ENCODE measurements at regions not wholly inside any gene's neighbourhood (a gene's known extent, or its start where the extent isn't known, plus 50 kb on each side); places are given as distances from the start of the nearest gene placed in this dataset.

- TF ChIP-seq ZHX1 (conservative IDR thresholded peaks at IDR 0.05; ENCODE audit: low read length), result no peak
Observed at GRCh38 chr15:70212963-70213315, 115.2 kb upstream of the TLE3 start (continued).

GRCh38 chr15:70212286-70212962 lies 114.7 kb upstream of the TLE3 start:
- ChIA-PET CTCF (ENCODE audit: low intra/inter-chr PET ratio) (no interaction called here), POLR2A (interaction anchor here (0.5 to 0.6 kb wide), 2 partner anchors 14 to 130 kb away, joined by 3 read pairs; no protein-coding TSS in a partner anchor)
- ATAC-seq, result no peak
- H3K4me2 ChIP-seq (ENCODE audit: insufficient read depth, low read length), result no peak overlapping the region
- no peak for TF ChIP-seq ZNF609 (CRISPR knock-in tag; IDR thresholded peaks at IDR 0.05; ENCODE audit: borderline replicate concordance)
- no peak for TF ChIP-seq PATZ1 (CRISPR knock-in tag; IDR thresholded peaks at IDR 0.05; ENCODE audit: borderline replicate concordance)
- no peak for TF ChIP-seq ZNF143 (CRISPR knock-in tag; IDR thresholded peaks at IDR 0.05)
- no peak for TF ChIP-seq HCFC1 (IDR thresholded peaks at IDR 0.05; ENCODE audit: low read depth, low read length)
- no peak for TF ChIP-seq POLR2AphosphoS2 (IDR thresholded peaks at IDR 0.05; ENCODE audit: low read length)
- TF ChIP-seq RUNX1 (IDR thresholded peaks at IDR 0.05; ENCODE audit: low read depth), result no peak
- no peak for TF ChIP-seq ZNF212 (CRISPR knock-in tag; IDR thresholded peaks at IDR 0.05)
- TF ChIP-seq, protein P1, sequence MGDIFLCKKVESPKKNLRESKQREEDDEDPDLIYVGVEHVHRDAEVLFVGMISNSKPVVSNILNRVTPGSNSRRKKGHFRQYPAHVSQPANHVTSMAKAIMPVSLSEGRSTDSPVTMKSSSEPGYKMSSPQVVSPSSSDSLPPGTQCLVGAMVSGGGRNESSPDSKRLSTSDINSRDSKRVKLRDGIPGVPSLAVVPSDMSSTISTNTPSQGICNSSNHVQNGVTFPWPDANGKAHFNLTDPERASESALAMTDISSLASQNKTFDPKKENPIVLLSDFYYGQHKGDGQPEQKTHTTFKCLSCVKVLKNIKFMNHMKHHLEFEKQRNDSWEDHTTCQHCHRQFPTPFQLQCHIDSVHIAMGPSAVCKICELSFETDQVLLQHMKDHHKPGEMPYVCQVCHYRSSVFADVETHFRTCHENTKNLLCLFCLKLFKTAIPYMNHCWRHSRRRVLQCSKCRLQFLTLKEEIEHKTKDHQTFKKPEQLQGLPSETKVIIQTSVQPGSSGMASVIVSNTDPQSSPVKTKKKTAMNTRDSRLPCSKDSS (IDR thresholded peaks at IDR 0.05; ENCODE audit: low read depth, partially characterized antibody), result no peak
- H3K27ac ChIP-seq (ENCODE audit: extremely low read depth, low read depth, low read length), result no peak overlapping the region
- H3K4me3 ChIP-seq, result no peak overlapping the region
- no TSS peak for BruUV-seq (replicated peaks)
- FAIRE-seq, result no peak
- no peaks in the 10 kb centered on the region for H3K36me3 ChIP-seq (ENCODE audit: control insufficient read depth, insufficient read depth, low read length)
- H3K27me3 ChIP-seq (ENCODE audit: control insufficient read depth in 2 of 2, insufficient read depth in 2 of 2, low read length in 2 of 2), result peaks cover 4 to 48% of the 10 kb centered on the region in 2 experiments; a peak in 4 of 5 replicates
- under 1% methylated on average over 18 of the region's 18 CpGs for WGBS (ENCODE audit: insufficient coverage, low coverage, missing lambda C conversion rate)
- no peak overlapping the region for H2AFZ ChIP-seq (ENCODE audit: low read depth, low read length)
- intact Hi-C loops (cut with micrococcal nuclease), result no loop called here
- no peaks in the 10 kb centered on the region for H3K9me3 ChIP-seq (replicated peaks; ENCODE audit: control insufficient read depth, insufficient read depth, low read depth, low read length)
- no peak overlapping the region for H3K9ac ChIP-seq (ENCODE audit: insufficient read depth in 1 of 2, low read depth in 2 of 2, low read length in 2 of 2)
- H3K79me2 ChIP-seq (ENCODE audit: control insufficient read depth, insufficient read depth, low read length), result no peaks in the 10 kb centered on the region
- H3K4me1 ChIP-seq (replicated peaks in 1 of 2; ENCODE audit: control insufficient read depth in 2 of 2, insufficient read depth in 2 of 2, low read length in 2 of 2), result no peaks in the 10 kb centered on the region
- no peak for DNase-seq (ENCODE audit: extremely low read depth in 1 of 4, low spot score in 3 of 4)
- in situ Hi-C loops (cut with MboI), result no loop called here
- 0 out of 2 replicates have a peak, but pooled peaks cover 6% of the 10 kb centered on the region for H4K20me1 ChIP-seq (replicated peaks; ENCODE audit: control insufficient read depth, insufficient read depth, low read length)
- H3K9me1 ChIP-seq (ENCODE audit: control insufficient read depth, insufficient read depth, low read length), result peaks cover 2% of the 10 kb centered on the region
